Testis (tissue), 2 donors: ENCODE measurements at regions not wholly inside any gene's neighbourhood (a gene's known extent, or its start where the extent isn't known, plus 50 kb on each side); places are given as distances from the start of the nearest gene placed in this dataset.
A peak's percentile ranks its signal among the peaks of the same experiment; 100 is the strongest.

Source experiments
- DNase-seq: peaks from one replicate; pipeline ENCODE4 v3.0.0-alpha.2; 2019
- H3K27ac ChIP-seq, 2 donors: fragments of 200-600 bp; sonication (generic); one replicate each; pipeline ENCODE4 v1.5.1; 2019
- H3K27me3 ChIP-seq: fragments of 200-600 bp; sonication (generic); one replicate; pipeline ENCODE4 v1.5.1; 2019
- H3K36me3 ChIP-seq: fragments of 200-600 bp; sonication (generic); one replicate; pipeline ENCODE4 v1.5.1; 2017; ENCODE audit warnings: low read depth; ENCODE audit errors: missing control alignments
- H3K4me1 ChIP-seq: fragments of 200-600 bp; sonication (generic); one replicate; pipeline ENCODE4 v1.5.1; 2019
- H3K4me3 ChIP-seq, 2 donors: fragments of 200-600 bp; sonication (generic); one replicate each; pipeline ENCODE4 v1.5.1; 2017 to 2019
- H3K9me3 ChIP-seq: fragments of 200-600 bp; sonication (generic); one replicate; pipeline ENCODE4 v1.5.1; 2017
- CTCF ChIP-seq, 3 experiments: fragments of 450-650 bp in 2 of 3; fragments of 200-600 bp in 1 of 3; sonication (generic) in 1 of 3; IDR thresholded peaks; one replicate each; pipeline ENCODE4 v1.5.1; 2016 to 2019; ENCODE audit warnings: antibody characterized with exemption in 3 of 3, mild to moderate bottlenecking in 2 of 3, moderate library complexity in 1 of 3
- POLR2A ChIP-seq: fragments of 450-650 bp; IDR thresholded peaks from one replicate; pipeline ENCODE4 v1.6.1; 2017; ENCODE audit warnings: antibody characterized with exemption, mild to moderate bottlenecking, moderate library complexity
- WGBS, 2 donors: methylation state at CpG; one replicate each; pipeline ENCODE4 v1.1.5; 2018; 5-methylcytosine and 5-hydroxymethylcytosine counted together
- intact Hi-C: fragments of 100-400 bp; cut with DNase I; formaldehyde crosslinking; loops from one replicate; pipeline ENCODE4 v1.15.1; 2023; ENCODE audit warnings: low total_unique reads

- WGBS, 2 donors, result 52 to 83% methylated on average over 2 of the region's 2 CpGs
- intact Hi-C loops, result no loop called here
- DNase-seq, result no peak
Observed at GRCh38 chr2:51220080-51220479, 188.1 kb upstream of the NRXN1 start.

GRCh38 chr2:51219468-51219867, 187.5 kb upstream of the NRXN1 start:
- H3K4me3 ChIP-seq, result no peak overlapping the region
- intact Hi-C loops, result no loop called here
- 29 to 39% methylated on average over 4 of the region's 4 CpGs for WGBS, 2 donors
- peak; percentile 74 for DNase-seq
- no peak overlapping the region for H3K27ac ChIP-seq
- no peak for TF ChIP-seq POLR2A
- no peak for TF ChIP-seq CTCF (IDR thresholded peaks at IDR 0.05)
- no peaks in the 10 kb centered on the region for H3K27me3 ChIP-seq
- H3K36me3 ChIP-seq, result no peaks in the 10 kb centered on the region
- peaks cover 5% of the 10 kb centered on the region for H3K4me1 ChIP-seq
- H3K9me3 ChIP-seq, result no peaks in the 10 kb centered on the region

More at GRCh38 chr2:51220080-51220479, 188.1 kb upstream of the NRXN1 start:
- TF ChIP-seq POLR2A, result no peak
- no peak for TF ChIP-seq CTCF (IDR thresholded peaks at IDR 0.05)
- Histone ChIP-seq H3K4me3 (no peak overlapping the region), H3K27me3 (no peaks in the 10 kb centered on the region), H3K9me3 (no peaks in the 10 kb centered on the region), H3K27ac (peak overlapping the region in 1 of 2 donors; percentile 52), H3K36me3 (no peaks in the 10 kb centered on the region), H3K4me1 (peaks cover 5% of the 10 kb centered on the region)

GRCh38 chr2:51218047-51218446, 186.1 kb upstream of the NRXN1 start:
- Histone ChIP-seq H3K9me3 (no peaks in the 10 kb centered on the region), H3K36me3 (no peaks in the 10 kb centered on the region), H3K27me3 (no peaks in the 10 kb centered on the region), H3K4me1 (peaks cover 5% of the 10 kb centered on the region), H3K27ac (no peak overlapping the region), H3K4me3 (no peak overlapping the region)
- intact Hi-C loops, result no loop called here
- no peak for TF ChIP-seq POLR2A
- WGBS, 2 donors, result 68 to 93% methylated on average over 1 of the region's 1 CpG
- DNase-seq, result no peak

GRCh38 chr2:51213826-51214225, 181.9 kb upstream of the NRXN1 start:
- TF ChIP-seq POLR2A, result no peak
- TF ChIP-seq CTCF (IDR thresholded peaks at IDR 0.05), result no peak
- WGBS, 2 donors, result 94 to 96% methylated on average over 2 of the region's 2 CpGs
- Histone ChIP-seq H3K27ac (no peak overlapping the region), H3K9me3 (no peaks in the 10 kb centered on the region), H3K4me1 (no peaks in the 10 kb centered on the region), H3K4me3 (no peak overlapping the region), H3K36me3 (no peaks in the 10 kb centered on the region), H3K27me3 (no peaks in the 10 kb centered on the region)
- intact Hi-C loops, result no loop called here
- DNase-seq, result no peak

- TF ChIP-seq CTCF (IDR thresholded peaks at IDR 0.05), result no peak
- no peak for TF ChIP-seq POLR2A
- WGBS, 2 donors, result 84 to 93% methylated on average over 1 of the region's 1 CpG
- intact Hi-C loops, result no loop called here
- H3K36me3 ChIP-seq, result no peaks in the 10 kb centered on the region
- no peaks in the 10 kb centered on the region for H3K4me1 ChIP-seq
- DNase-seq, result no peak
- no peak overlapping the region for H3K27ac ChIP-seq
- H3K27me3 ChIP-seq, result no peaks in the 10 kb centered on the region
- H3K9me3 ChIP-seq, result no peaks in the 10 kb centered on the region
- no peak overlapping the region for H3K4me3 ChIP-seq
Observed at GRCh38 chr2:51212374-51212773, 180.4 kb upstream of the NRXN1 start.
